ENCODE measurements at regions not wholly inside any gene's neighbourhood (a gene's known extent, or its start where the extent isn't known, plus 50 kb on each side); places are given as distances from the start of the nearest gene placed in this dataset.

- intact Hi-C loops (cut with DNase I), result no loop called here
- Histone ChIP-seq H3K9ac (ENCODE audit: low read length in 3 of 3) (no peak overlapping the region), H3K4me3 (ENCODE audit: low read length in 3 of 3) (no peak overlapping the region), H3K36me3 (ENCODE audit: control insufficient read depth in 2 of 3, insufficient read depth in 3 of 3, low read length in 3 of 3) (no peaks in the 10 kb centered on the region), H3K4me1 (ENCODE audit: control insufficient read depth in 2 of 3, insufficient read depth in 2 of 3, low read depth in 1 of 3, low read length in 3 of 3) (no peaks in the 10 kb centered on the region), H3K9me3 (ENCODE audit: control insufficient read depth in 2 of 3, insufficient read depth in 1 of 3, low read length in 3 of 3) (peaks cover 0 to 5% (median 0%) of the 10 kb centered on the region in 3 donors), H3K27me3 (ENCODE audit: control insufficient read depth, insufficient read depth, low read length) (no peaks in the 10 kb centered on the region), H3K27ac (ENCODE audit: low read depth in 2 of 2, low read length in 2 of 2) (no peak overlapping the region)
- DNase-seq, result no peak
- FAIRE-seq, result no peak
- TF ChIP-seq, protein P1, sequence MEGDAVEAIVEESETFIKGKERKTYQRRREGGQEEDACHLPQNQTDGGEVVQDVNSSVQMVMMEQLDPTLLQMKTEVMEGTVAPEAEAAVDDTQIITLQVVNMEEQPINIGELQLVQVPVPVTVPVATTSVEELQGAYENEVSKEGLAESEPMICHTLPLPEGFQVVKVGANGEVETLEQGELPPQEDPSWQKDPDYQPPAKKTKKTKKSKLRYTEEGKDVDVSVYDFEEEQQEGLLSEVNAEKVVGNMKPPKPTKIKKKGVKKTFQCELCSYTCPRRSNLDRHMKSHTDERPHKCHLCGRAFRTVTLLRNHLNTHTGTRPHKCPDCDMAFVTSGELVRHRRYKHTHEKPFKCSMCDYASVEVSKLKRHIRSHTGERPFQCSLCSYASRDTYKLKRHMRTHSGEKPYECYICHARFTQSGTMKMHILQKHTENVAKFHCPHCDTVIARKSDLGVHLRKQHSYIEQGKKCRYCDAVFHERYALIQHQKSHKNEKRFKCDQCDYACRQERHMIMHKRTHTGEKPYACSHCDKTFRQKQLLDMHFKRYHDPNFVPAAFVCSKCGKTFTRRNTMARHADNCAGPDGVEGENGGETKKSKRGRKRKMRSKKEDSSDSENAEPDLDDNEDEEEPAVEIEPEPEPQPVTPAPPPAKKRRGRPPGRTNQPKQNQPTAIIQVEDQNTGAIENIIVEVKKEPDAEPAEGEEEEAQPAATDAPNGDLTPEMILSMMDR (IDR thresholded peaks at IDR 0.05; ENCODE audit: borderline replicate concordance, extremely low read depth, insufficient read depth), result no peak
Measured at GRCh38 chr5:17394086-17394485, 103.9 kb upstream of the TAF11L2 start.

DNA sequence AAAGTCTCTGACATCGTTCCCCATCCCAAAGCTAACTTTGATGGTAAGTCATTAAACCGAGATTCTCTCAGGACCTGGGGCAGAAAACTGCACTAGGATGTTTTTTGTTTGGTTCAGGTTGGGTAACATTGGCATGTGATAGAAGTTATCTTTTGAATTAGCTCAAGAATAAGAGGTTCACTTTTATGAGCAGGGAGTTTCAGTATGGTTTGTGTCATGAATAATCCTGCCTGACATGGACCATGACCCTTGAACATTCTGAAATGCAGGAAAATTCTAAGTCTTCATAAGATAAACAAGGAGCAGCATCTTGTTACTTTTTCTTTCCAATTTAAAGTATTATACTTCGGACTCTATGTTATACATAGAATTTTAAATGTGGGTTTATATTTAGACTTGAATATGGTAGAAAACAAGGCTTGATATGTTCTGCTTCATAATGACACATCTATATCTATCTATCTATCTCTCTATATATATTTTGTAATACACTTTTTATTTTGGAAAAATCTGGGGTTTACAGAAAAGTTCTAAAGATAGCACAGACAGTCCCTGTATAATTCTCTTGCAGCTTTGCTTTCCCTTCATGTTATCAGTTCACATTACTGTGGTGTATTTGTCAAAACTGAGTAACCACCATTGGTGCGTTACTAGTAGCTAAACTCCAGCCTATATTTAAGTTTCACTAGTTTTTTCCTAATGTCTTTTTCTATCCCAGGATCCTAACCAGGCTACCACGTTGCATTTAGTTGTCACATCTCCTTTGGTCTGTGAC is 102.7 kb upstream of the TAF11L2 start:
- DNase-seq (peak in 1 of 5 donors; percentile 55), FAIRE-seq (no peak)
- Histone ChIP-seq H3K4me3 (ENCODE audit: low read length in 3 of 3) (no peak overlapping the region), H3K4me1 (ENCODE audit: control insufficient read depth in 2 of 3, insufficient read depth in 2 of 3, low read depth in 1 of 3, low read length in 3 of 3) (no peaks in the 10 kb centered on the region), H3K9me3 (ENCODE audit: control insufficient read depth in 2 of 3, insufficient read depth in 1 of 3, low read length in 3 of 3) (peaks cover 0 to 5% (median 0%) of the 10 kb centered on the region in 3 donors), H3K36me3 (ENCODE audit: control insufficient read depth in 2 of 3, insufficient read depth in 3 of 3, low read length in 3 of 3) (no peaks in the 10 kb centered on the region), H3K27ac (ENCODE audit: low read depth in 2 of 2, low read length in 2 of 2) (no peak overlapping the region), H3K9ac (ENCODE audit: low read length in 3 of 3) (no peak overlapping the region), H3K27me3 (ENCODE audit: control insufficient read depth, insufficient read depth, low read length) (no peaks in the 10 kb centered on the region)
- intact Hi-C loops (cut with DNase I), result no loop called here
- TF ChIP-seq, protein P1 (IDR thresholded peaks at IDR 0.05; ENCODE audit: borderline replicate concordance, extremely low read depth, insufficient read depth), result no peak

DNA sequence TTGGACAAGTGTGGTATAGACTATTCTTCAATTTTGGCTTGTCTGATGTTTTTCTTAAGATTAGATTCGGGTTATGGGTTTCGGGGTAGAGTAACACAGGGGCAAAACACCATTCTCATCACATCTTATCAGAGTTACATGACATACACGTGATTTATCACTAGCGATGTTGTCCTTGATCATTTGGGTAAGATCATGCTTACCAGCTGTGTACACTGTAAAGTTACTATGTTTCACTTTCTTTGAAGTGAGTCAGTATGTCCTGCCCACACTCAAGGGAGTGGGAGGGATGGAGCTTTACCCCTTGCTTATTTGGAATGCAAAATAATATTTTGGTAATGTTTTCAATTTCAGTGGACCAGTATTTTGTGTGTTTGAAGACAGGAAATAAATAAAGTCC is 101.8 kb upstream of the TAF11L2 start:
- TF ChIP-seq, protein P1 (IDR thresholded peaks at IDR 0.05; ENCODE audit: borderline replicate concordance, extremely low read depth, insufficient read depth), result no peak
- Histone ChIP-seq H3K27me3 (ENCODE audit: control insufficient read depth, insufficient read depth, low read length) (no peaks in the 10 kb centered on the region), H3K36me3 (ENCODE audit: control insufficient read depth in 2 of 3, insufficient read depth in 3 of 3, low read length in 3 of 3) (no peaks in the 10 kb centered on the region), H3K4me3 (ENCODE audit: low read length in 3 of 3) (no peak overlapping the region), H3K9me3 (ENCODE audit: control insufficient read depth in 2 of 3, insufficient read depth in 1 of 3, low read length in 3 of 3) (peaks cover 0 to 5% (median 0%) of the 10 kb centered on the region in 3 donors), H3K9ac (ENCODE audit: low read length in 3 of 3) (no peak overlapping the region), H3K4me1 (ENCODE audit: control insufficient read depth in 2 of 3, insufficient read depth in 2 of 3, low read depth in 1 of 3, low read length in 3 of 3) (no peaks in the 10 kb centered on the region), H3K27ac (ENCODE audit: low read depth in 2 of 2, low read length in 2 of 2) (no peak overlapping the region)
- intact Hi-C loops (cut with DNase I), result no loop called here
- FAIRE-seq, result no peak
- DNase-seq, result no peak
